SK-N-SH treated with all-trans-retinoic acid at 6 μM for 48 hours (cell line): ENCODE measurements at regions not wholly inside any gene's neighbourhood (a gene's known extent, or its start where the extent isn't known, plus 50 kb on each side); places are given as distances from the start of the nearest gene placed in this dataset.

ENCODE experiments used
- ARNTL ChIP-seq: fragments of 450-650 bp; formaldehyde crosslinking; IDR thresholded peaks from 2 replicates; pipeline ENCODE4 v1.5.0; 2020; ENCODE audit warnings: low read depth, mild to moderate bottlenecking, moderate library complexity, borderline replicate concordance
- BACH2 ChIP-seq: fragments of 250-450 bp; sonication (Bioruptor Pico); IDR thresholded peaks from 2 replicates; pipeline ENCODE4 v1.9.0; 2021; ENCODE audit warnings: mild to moderate bottlenecking, borderline replicate concordance
- GLIS3 ChIP-seq: fragments of 250-450 bp; sonication (Bioruptor Pico); IDR thresholded peaks from 2 replicates; pipeline ENCODE4 v1.5.0; 2020; ENCODE audit warnings: mild to moderate bottlenecking, moderate library complexity
- PPARA ChIP-seq: fragments of 250-450 bp; sonication (Bioruptor Pico); IDR thresholded peaks from 2 replicates; pipeline ENCODE4 v1.5.0; 2020; ENCODE audit warnings: mild to moderate bottlenecking, borderline replicate concordance
- ZC3H10 ChIP-seq: fragments of 250-450 bp; sonication (Bioruptor Pico); IDR thresholded peaks from 2 replicates; pipeline ENCODE4 v1.5.1; 2021; ENCODE audit warnings: mild to moderate bottlenecking, moderate library complexity
- ZFP3 ChIP-seq: fragments of 250-450 bp; sonication (Bioruptor Pico); IDR thresholded peaks from 2 replicates; pipeline ENCODE4 v1.5.0; 2020; ENCODE audit warnings: mild to moderate bottlenecking, moderate library complexity
- ZNF565 ChIP-seq: fragments of 450-650 bp; formaldehyde crosslinking; conservative IDR thresholded peaks from 2 replicates; pipeline ENCODE4 v1.5.0; 2020; ENCODE audit warnings: low read depth, mild to moderate bottlenecking, moderate library complexity
- TF ChIP-seq, protein P1 (sequence below): fragments of 250-450 bp; sonication (Bioruptor Pico); IDR thresholded peaks from 2 replicates; pipeline ENCODE4 v1.5.1; 2020; ENCODE audit warnings: low read depth, mild to moderate bottlenecking, moderate library complexity
- TF ChIP-seq, protein P2 (sequence below): fragments of 250-450 bp; sonication (Bioruptor Pico); IDR thresholded peaks from 2 replicates; pipeline ENCODE4 v1.5.0; 2020; ENCODE audit warnings: mild to moderate bottlenecking, moderate library complexity
- TF ChIP-seq, protein P3 (sequence below): fragments of 250-450 bp; sonication (Bioruptor Pico); IDR thresholded peaks from 2 replicates; pipeline ENCODE4 v1.8.0; 2020; ENCODE audit warnings: mild to moderate bottlenecking, moderate library complexity, borderline replicate concordance

DNA sequence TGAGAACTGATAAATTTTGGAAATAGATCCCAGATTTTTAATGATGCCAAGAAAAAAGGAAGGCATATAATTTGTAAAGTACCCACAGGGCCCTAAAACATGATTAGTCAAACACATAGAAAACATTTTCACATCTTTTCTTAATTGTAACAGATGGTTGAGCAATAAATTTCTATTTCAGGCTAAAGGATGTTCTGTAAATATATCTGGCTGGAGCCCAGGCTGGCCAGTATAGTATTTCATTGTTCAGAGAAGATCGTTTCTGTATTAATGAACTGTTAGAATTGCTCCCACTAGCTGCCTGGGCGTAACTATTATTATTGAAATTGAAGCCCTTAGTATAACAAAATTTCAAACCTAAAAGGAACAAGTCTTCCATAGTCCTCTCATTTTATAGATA lies 105.3 kb upstream of the SMC2 start:
- TF ChIP-seq ZNF565 (CRISPR knock-in tag) (no peak), ZC3H10 (CRISPR knock-in tag) (no peak), GLIS3 (CRISPR knock-in tag) (no peak), ZFP3 (CRISPR knock-in tag) (no peak), PPARA (CRISPR knock-in tag) (no peak), ARNTL (CRISPR knock-in tag) (no peak), BACH2 (CRISPR knock-in tag) (no peak)
- TF ChIP-seq, protein P1, sequence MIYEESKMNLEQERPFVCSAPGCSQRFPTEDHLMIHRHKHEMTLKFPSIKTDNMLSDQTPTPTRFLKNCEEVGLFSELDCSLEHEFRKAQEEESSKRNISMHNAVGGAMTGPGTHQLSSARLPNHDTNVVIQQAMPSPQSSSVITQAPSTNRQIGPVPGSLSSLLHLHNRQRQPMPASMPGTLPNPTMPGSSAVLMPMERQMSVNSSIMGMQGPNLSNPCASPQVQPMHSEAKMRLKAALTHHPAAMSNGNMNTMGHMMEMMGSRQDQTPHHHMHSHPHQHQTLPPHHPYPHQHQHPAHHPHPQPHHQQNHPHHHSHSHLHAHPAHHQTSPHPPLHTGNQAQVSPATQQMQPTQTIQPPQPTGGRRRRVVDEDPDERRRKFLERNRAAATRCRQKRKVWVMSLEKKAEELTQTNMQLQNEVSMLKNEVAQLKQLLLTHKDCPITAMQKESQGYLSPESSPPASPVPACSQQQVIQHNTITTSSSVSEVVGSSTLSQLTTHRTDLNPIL = no peak
- TF ChIP-seq, protein P2, sequence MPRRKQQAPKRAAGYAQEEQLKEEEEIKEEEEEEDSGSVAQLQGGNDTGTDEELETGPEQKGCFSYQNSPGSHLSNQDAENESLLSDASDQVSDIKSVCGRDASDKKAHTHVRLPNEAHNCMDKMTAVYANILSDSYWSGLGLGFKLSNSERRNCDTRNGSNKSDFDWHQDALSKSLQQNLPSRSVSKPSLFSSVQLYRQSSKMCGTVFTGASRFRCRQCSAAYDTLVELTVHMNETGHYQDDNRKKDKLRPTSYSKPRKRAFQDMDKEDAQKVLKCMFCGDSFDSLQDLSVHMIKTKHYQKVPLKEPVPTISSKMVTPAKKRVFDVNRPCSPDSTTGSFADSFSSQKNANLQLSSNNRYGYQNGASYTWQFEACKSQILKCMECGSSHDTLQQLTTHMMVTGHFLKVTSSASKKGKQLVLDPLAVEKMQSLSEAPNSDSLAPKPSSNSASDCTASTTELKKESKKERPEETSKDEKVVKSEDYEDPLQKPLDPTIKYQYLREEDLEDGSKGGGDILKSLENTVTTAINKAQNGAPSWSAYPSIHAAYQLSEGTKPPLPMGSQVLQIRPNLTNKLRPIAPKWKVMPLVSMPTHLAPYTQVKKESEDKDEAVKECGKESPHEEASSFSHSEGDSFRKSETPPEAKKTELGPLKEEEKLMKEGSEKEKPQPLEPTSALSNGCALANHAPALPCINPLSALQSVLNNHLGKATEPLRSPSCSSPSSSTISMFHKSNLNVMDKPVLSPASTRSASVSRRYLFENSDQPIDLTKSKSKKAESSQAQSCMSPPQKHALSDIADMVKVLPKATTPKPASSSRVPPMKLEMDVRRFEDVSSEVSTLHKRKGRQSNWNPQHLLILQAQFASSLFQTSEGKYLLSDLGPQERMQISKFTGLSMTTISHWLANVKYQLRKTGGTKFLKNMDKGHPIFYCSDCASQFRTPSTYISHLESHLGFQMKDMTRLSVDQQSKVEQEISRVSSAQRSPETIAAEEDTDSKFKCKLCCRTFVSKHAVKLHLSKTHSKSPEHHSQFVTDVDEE = no peak
- TF ChIP-seq, protein P3, sequence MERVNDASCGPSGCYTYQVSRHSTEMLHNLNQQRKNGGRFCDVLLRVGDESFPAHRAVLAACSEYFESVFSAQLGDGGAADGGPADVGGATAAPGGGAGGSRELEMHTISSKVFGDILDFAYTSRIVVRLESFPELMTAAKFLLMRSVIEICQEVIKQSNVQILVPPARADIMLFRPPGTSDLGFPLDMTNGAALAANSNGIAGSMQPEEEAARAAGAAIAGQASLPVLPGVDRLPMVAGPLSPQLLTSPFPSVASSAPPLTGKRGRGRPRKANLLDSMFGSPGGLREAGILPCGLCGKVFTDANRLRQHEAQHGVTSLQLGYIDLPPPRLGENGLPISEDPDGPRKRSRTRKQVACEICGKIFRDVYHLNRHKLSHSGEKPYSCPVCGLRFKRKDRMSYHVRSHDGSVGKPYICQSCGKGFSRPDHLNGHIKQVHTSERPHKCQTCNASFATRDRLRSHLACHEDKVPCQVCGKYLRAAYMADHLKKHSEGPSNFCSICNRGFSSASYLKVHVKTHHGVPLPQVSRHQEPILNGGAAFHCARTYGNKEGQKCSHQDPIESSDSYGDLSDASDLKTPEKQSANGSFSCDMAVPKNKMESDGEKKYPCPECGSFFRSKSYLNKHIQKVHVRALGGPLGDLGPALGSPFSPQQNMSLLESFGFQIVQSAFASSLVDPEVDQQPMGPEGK (CRISPR knock-in tag) = no peak
